ENCODE measurements at regions not wholly inside any gene's neighbourhood (a gene's known extent, or its start where the extent isn't known, plus 50 kb on each side); places are given as distances from the start of the nearest gene placed in this dataset.

DNA sequence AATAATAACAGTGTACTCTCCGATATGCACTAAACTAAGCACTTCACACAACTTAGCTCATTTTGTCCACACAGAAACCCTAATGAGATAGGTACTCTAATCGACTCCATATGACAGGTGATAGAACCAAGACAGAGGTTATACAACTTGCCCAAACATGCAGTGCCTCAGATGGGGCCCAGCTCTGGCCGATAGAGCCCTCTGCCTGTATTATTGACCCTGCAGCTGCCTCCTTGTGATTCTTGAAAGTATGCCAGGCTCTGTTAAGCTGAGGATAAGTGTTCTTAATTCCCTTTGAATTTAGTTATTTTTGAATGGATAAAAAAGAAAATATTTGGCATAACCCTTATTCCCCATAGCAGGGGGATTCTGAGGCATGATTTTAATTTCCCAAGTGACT, 78.5 kb downstream of the HMHB1 start:
- Histone ChIP-seq H3K9me3 (ENCODE audit: insufficient read depth, low read length) (no peaks in the 10 kb centered on the region), H3K36me3 (ENCODE audit: insufficient read depth, insufficient read length, low read length) (no peaks in the 10 kb centered on the region), H3K27me3 (ENCODE audit: insufficient read depth, insufficient read length) (no peaks in the 10 kb centered on the region), H3K4me3 (ENCODE audit: insufficient read length, low read depth) (no peak overlapping the region), H3K9ac (ENCODE audit: insufficient read length, low read depth) (no peak overlapping the region), H3K4me1 (ENCODE audit: insufficient read depth, insufficient read length) (no peaks in the 10 kb centered on the region)
- DNase-seq (ENCODE audit: low read depth, low spot score): no peak
- no peak for TF ChIP-seq SUZ12 (IDR thresholded peaks at IDR 0.05; ENCODE audit: extremely low read depth, insufficient read depth, insufficient read length)
- TF ChIP-seq YY1 (IDR thresholded peaks at IDR 0.05; ENCODE audit: insufficient read depth, insufficient read length): no peak
- TF ChIP-seq ZNF274 (IDR thresholded peaks at IDR 0.05; ENCODE audit: low read depth, low read length): no peak

- H3K36me3 ChIP-seq (ENCODE audit: insufficient read depth, insufficient read length, low read length): no peaks in the 10 kb centered on the region
- no peaks in the 10 kb centered on the region for H3K9me3 ChIP-seq (ENCODE audit: insufficient read depth, low read length)
- TF ChIP-seq SUZ12 (IDR thresholded peaks at IDR 0.05; ENCODE audit: extremely low read depth, insufficient read depth, insufficient read length) (no peak), ZNF274 (IDR thresholded peaks at IDR 0.05; ENCODE audit: low read depth, low read length) (no peak), YY1 (IDR thresholded peaks at IDR 0.05; ENCODE audit: insufficient read depth, insufficient read length) (no peak)
- no peak overlapping the region for H3K9ac ChIP-seq (ENCODE audit: insufficient read length, low read depth)
- no peak overlapping the region for H3K4me3 ChIP-seq (ENCODE audit: insufficient read length, low read depth)
- H3K4me1 ChIP-seq (ENCODE audit: insufficient read depth, insufficient read length): no peaks in the 10 kb centered on the region
- no peaks in the 10 kb centered on the region for H3K27me3 ChIP-seq (ENCODE audit: insufficient read depth, insufficient read length)
- DNase-seq (ENCODE audit: low read depth, low spot score): no peak
Observed at GRCh38 chr5:143892271-143892670, 80.3 kb downstream of the HMHB1 start.

- no peaks in the 10 kb centered on the region for H3K27me3 ChIP-seq (ENCODE audit: insufficient read depth, insufficient read length)
- DNase-seq (ENCODE audit: low read depth, low spot score): no peak
- no peaks in the 10 kb centered on the region for H3K36me3 ChIP-seq (ENCODE audit: insufficient read depth, insufficient read length, low read length)
- H3K9ac ChIP-seq (ENCODE audit: insufficient read length, low read depth): no peak overlapping the region
- no peaks in the 10 kb centered on the region for H3K4me1 ChIP-seq (ENCODE audit: insufficient read depth, insufficient read length)
- no peak overlapping the region for H3K4me3 ChIP-seq (ENCODE audit: insufficient read length, low read depth)
- TF ChIP-seq ZNF274 (IDR thresholded peaks at IDR 0.05; ENCODE audit: low read depth, low read length): no peak
- no peak for TF ChIP-seq YY1 (IDR thresholded peaks at IDR 0.05; ENCODE audit: insufficient read depth, insufficient read length)
- no peaks in the 10 kb centered on the region for H3K9me3 ChIP-seq (ENCODE audit: insufficient read depth, low read length)
Observed at GRCh38 chr5:143892908-143893307, 80.9 kb downstream of the HMHB1 start.

- H3K4me3 ChIP-seq (ENCODE audit: insufficient read length, low read depth): no peak overlapping the region
- no peaks in the 10 kb centered on the region for H3K36me3 ChIP-seq (ENCODE audit: insufficient read depth, insufficient read length, low read length)
- no peak overlapping the region for H3K9ac ChIP-seq (ENCODE audit: insufficient read length, low read depth)
- DNase-seq (ENCODE audit: low read depth, low spot score): no peak
- no peaks in the 10 kb centered on the region for H3K27me3 ChIP-seq (ENCODE audit: insufficient read depth, insufficient read length)
- TF ChIP-seq ZNF274 (IDR thresholded peaks at IDR 0.05; ENCODE audit: low read depth, low read length) (no peak), YY1 (IDR thresholded peaks at IDR 0.05; ENCODE audit: insufficient read depth, insufficient read length) (no peak), SUZ12 (IDR thresholded peaks at IDR 0.05; ENCODE audit: extremely low read depth, insufficient read depth, insufficient read length) (no peak)
- no peaks in the 10 kb centered on the region for H3K4me1 ChIP-seq (ENCODE audit: insufficient read depth, insufficient read length)
- no peaks in the 10 kb centered on the region for H3K9me3 ChIP-seq (ENCODE audit: insufficient read depth, low read length)
Observed at GRCh38 chr5:143893638-143894037, 81.7 kb downstream of the HMHB1 start.

GRCh38 chr5:143896516-143896915, 84.6 kb downstream of the HMHB1 start:
- no peaks in the 10 kb centered on the region for H3K36me3 ChIP-seq (ENCODE audit: insufficient read depth, insufficient read length, low read length)
- H3K4me1 ChIP-seq (ENCODE audit: insufficient read depth, insufficient read length): no peaks in the 10 kb centered on the region
- DNase-seq (ENCODE audit: low read depth, low spot score): no peak
- H3K27me3 ChIP-seq (ENCODE audit: insufficient read depth, insufficient read length): no peaks in the 10 kb centered on the region
- H3K4me3 ChIP-seq (ENCODE audit: insufficient read length, low read depth): no peak overlapping the region
- H3K9ac ChIP-seq (ENCODE audit: insufficient read length, low read depth): no peak overlapping the region
- TF ChIP-seq SUZ12 (IDR thresholded peaks at IDR 0.05; ENCODE audit: extremely low read depth, insufficient read depth, insufficient read length) (no peak), YY1 (IDR thresholded peaks at IDR 0.05; ENCODE audit: insufficient read depth, insufficient read length) (no peak), ZNF274 (IDR thresholded peaks at IDR 0.05; ENCODE audit: low read depth, low read length) (no peak)
- no peaks in the 10 kb centered on the region for H3K9me3 ChIP-seq (ENCODE audit: insufficient read depth, low read length)

GRCh38 chr5:143896966-143897365, 85.0 kb downstream of the HMHB1 start:
- Histone ChIP-seq H3K36me3 (ENCODE audit: insufficient read depth, insufficient read length, low read length) (no peaks in the 10 kb centered on the region), H3K9me3 (ENCODE audit: insufficient read depth, low read length) (no peaks in the 10 kb centered on the region), H3K27me3 (ENCODE audit: insufficient read depth, insufficient read length) (no peaks in the 10 kb centered on the region), H3K4me3 (ENCODE audit: insufficient read length, low read depth) (no peak overlapping the region), H3K9ac (ENCODE audit: insufficient read length, low read depth) (no peak overlapping the region), H3K4me1 (ENCODE audit: insufficient read depth, insufficient read length) (no peaks in the 10 kb centered on the region)
- no peak for DNase-seq (ENCODE audit: low read depth, low spot score)
- TF ChIP-seq SUZ12 (IDR thresholded peaks at IDR 0.05; ENCODE audit: extremely low read depth, insufficient read depth, insufficient read length) (no peak), ZNF274 (IDR thresholded peaks at IDR 0.05; ENCODE audit: low read depth, low read length) (no peak), YY1 (IDR thresholded peaks at IDR 0.05; ENCODE audit: insufficient read depth, insufficient read length) (no peak)

DNA sequence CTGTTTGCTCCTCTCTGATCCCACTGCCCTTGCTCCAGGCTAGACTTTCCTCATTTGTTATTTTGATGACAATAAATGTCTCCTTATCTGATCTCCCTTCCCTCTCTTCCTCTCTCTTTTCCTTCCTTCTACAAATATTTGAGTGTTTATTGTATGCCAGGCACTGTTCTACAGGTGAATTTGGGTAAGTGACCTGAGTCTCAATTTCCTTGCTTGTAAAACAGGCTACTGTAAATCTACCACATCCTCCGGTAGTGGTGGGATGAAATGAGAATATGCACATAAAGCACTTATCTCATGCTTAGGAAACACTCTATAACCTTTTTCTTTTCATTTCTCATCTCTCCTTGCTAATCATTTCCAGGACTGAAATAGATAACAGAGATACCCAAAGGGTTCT, 86.4 kb downstream of the HMHB1 start:
- Histone ChIP-seq H3K9me3 (ENCODE audit: insufficient read depth, low read length) (no peaks in the 10 kb centered on the region), H3K4me3 (ENCODE audit: insufficient read length, low read depth) (no peak overlapping the region), H3K27me3 (ENCODE audit: insufficient read depth, insufficient read length) (no peaks in the 10 kb centered on the region), H3K9ac (ENCODE audit: insufficient read length, low read depth) (no peak overlapping the region), H3K36me3 (ENCODE audit: insufficient read depth, insufficient read length, low read length) (no peaks in the 10 kb centered on the region), H3K4me1 (ENCODE audit: insufficient read depth, insufficient read length) (no peaks in the 10 kb centered on the region)
- DNase-seq (ENCODE audit: low read depth, low spot score): no peak
- no peak for TF ChIP-seq SUZ12 (IDR thresholded peaks at IDR 0.05; ENCODE audit: extremely low read depth, insufficient read depth, insufficient read length)
- TF ChIP-seq YY1 (IDR thresholded peaks at IDR 0.05; ENCODE audit: insufficient read depth, insufficient read length): no peak
- TF ChIP-seq ZNF274 (IDR thresholded peaks at IDR 0.05; ENCODE audit: low read depth, low read length): no peak
